Superior temporal gyrus (tissue), 1 donor: ENCODE measurements at regions not wholly inside any gene's neighbourhood (a gene's known extent, or its start where the extent isn't known, plus 50 kb on each side); places are given as distances from the start of the nearest gene placed in this dataset.
A peak's percentile ranks its signal among the peaks of the same experiment; 100 is the strongest.
"Not testable (repeated sequence)": the region's sequence is repeated elsewhere in the genome, so short reads cannot be mapped to it uniquely, and the experiment has no call there.

Experiments
- DNase-seq: peaks from one replicate; pipeline ENCODE4 v3.0.0-alpha.2; 2016; ENCODE audit errors: extremely low spot score

DNA sequence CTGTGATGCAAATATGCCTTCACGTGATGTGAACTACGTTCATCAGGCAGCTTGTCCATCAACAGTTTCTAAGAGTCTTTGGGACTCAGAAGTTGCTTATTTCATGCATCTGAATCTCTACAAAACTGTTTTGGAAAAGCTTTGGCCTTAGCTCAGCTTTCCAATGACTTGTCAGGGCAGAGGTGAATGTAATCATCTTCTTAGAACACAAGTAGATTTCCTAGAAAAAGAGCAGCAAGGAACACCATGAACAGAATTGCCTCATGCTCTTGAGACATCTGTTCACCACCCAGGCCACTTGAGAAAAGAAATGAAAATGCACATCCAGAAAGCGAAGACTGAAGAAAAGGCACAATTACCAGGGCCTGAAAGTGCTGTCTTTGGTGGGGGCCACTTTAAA is 105.8 kb upstream of the PDHA1 start:
- no peak for DNase-seq

DNA sequence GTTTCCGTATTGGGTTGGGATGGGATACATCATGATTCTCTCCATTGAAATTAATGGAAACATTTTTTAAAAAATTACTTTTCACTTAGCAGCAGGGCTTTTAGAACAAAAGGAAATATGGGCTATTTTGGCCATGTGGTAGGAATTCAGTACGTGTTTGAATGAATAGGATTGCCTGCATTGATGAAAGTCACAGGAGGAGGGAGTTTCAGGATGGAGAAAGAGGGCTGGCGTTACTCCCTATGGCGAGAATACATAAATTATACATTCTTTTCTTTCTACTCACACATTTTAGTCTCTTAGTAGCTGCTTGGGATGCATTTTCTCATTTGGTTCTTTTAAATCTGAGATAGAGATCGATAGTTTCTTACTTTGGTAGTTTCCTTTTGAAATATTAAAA is 100.3 kb upstream of the PDHA1 start:
- no peak for DNase-seq

DNA sequence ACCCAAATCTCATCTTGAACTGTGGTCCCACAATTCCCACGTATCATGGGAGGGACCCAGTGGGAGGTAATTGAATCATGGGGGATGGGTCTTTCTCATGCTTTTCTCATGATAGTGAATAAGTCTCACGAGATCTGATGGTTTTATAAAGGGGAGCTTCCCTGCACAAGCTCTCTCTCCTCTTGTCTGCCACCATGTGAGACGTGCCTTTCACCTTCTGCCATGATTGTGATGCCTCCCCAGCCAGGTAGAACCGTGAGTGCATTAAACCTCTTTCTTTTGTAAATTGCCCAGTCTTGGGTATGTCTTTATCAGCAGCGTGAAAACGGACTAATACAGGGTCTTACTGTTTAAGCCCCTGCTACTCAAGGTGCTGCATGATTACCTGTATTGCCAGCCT is 98.8 kb upstream of the PDHA1 start:
- not testable (repeated sequence) for DNase-seq

DNA sequence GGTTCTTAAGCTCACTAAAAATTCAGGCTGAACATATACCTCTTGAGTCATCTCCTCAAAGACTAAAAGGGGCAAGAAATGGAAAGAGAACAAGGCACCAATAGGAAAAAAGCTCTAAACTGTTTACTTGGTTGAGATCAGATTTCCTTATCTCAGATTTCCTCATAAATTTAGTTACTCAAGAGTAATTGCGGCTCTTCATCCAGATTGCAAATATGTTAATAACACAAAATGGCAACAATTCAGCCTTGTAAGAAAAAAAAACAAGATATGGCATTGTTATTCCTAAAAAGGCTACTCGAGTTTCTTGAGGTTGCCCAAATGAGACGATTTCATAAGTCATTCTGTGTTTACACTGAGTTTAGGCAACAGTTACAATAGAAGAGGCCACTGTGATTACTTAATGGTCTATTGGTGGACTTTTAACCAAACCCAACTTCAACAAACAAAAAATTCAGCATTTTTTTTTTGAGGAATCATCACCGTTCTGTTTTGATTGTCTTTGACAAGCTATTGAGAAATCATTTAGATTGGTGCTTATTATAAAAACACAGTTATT is 97.9 kb upstream of the PDHA1 start:
- no peak for DNase-seq

DNA sequence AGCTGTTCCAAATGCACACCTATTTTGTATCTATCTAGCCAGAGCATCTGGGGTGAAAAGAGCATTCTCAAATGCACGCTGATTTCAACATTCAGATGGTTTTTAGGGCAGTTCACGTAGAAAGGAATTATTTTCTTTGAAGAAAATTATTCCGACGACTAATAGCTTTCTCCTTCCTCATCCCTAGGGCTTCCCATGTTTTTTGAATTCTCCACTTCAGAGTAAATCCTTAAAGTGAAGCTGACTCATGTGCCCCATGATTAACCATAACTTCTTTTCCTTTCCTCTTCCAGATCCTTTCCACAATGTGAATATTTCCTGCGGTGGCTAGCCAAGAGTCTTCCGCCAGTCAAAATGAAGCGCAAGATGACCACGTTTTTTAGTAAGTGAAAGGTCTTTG is 86.7 kb upstream of the PDHA1 start:
- DNase-seq: no peak

DNA sequence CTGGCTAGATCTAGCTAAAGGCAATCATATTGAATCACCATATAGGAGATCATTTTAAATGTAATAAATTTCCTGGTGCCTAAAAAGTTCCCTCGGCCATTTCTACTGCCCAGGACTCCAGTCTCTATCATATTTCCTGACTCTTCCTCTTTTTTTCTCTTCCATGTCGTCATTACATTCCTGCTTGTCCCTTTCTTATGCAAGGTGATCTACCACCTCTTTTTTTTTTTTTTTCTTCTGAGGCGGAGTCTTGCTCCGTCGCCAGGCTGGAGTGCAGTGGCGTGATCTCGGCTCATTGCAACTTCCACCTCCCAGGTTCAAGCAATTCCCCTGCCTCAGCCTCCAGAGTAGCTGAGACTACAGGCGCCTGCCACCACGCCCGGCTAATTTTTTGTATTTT is 82.7 kb upstream of the PDHA1 start:
- not testable (repeated sequence) for DNase-seq

DNA sequence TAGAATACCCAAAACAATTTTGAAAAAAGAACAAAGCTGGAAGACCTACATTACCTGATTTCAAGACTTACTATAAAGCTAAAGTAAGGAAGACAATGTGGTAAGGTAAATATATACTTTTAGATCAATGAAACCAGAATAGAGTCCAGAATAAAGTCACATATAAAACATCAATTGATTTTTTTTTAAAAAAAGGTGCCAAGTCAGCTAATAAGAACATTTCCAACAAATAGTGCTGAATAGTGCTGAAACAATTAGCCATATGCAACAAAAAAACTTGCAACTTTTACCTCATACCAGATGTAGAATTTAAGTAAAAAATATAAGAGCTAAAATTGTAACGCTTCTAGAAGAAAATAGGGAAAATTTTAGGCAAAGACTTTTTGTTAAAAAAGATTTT is 73.0 kb upstream of the PDHA1 start:
- no peak for DNase-seq

DNA sequence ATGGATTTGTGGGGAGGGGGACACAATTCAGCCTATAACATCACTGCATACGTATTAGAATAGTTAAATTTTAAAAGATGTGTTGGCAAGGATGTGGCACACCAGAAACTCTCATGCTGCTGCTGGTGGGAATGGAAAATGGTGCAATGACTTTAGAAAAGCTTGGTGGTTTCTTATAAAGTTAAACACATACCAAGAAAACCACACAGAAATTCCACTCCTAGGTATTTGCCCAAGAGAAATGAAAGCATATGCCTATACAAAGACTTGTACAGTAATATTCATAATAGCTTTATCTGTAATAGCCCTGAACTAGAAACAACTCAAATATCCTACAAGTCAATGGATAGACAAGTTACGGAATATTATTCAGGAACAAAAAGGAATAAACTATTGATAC is 71.3 kb upstream of the PDHA1 start:
- DNase-seq: no peak

DNA sequence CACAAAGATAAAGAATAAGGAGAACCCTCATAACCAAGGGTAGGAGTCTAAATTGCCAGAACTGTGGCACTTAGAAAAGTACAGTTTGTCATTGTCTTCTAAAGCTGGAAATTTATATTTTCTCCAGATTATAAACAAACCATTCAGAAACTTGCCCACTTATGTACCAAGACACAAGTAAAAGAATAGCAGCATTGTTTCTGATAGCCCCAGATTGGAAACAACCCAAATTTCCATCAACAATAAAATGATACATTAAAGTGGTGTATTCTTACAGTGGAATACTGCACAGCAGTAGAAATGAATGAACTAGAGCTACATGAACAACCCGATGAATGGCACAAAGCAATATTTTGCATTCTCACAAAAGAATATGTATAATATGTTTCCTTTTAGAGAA is 63.1 kb upstream of the PDHA1 start:
- peak; percentile 6 for DNase-seq

DNA sequence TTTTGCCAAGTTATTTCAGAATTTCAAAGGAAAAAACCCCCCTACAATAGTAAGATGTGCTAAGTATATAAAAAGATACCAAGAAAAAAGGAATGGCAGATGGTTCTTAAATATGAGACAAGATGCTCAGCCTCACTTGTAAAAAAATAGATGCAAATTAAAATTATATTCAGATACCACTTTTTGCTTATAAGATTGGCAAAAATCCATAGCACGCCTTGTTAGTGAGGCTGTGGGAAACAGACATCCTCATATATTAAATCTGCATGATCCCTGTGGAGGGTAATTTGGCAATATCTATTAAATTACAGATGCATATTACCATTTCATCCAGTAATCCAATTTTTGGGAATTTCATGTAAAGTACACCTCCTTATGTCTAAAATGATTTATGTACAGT is 62.5 kb upstream of the PDHA1 start:
- DNase-seq: no peak

DNA sequence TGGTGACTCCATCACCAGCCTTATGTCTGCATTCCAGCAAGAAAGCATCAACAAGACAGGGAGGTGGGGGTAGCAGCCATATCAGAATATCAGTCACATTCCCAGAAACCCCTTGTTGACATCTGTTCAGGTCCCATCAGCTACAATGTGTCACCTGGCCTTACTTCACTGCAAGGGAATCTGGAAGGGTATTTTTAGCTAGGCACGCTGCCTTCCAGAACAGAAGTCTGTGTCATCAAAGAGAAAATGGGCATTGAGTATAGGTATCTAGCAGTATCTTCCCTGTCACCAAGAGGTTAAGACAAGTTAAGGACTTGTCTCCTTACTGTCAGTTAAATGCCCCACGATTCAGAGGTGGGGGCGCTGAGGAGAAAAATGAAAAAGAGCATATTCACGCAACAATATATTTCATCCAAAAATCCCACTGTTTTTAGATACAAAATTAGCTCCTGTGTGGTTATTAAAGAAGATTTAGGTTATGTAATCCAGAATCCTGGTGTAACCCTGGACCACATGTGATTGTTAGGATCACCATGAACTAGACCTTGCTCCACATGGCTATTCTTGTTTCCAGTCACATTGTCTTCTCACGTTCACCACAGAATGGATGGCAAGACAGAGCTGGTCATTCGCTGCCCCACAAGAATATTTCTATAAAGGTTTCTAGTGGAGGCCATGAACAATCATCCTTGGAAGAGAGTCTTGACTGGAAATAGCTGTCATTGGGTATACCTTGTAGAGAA is 60.0 kb upstream of the PDHA1 start:
- DNase-seq: no peak

DNA sequence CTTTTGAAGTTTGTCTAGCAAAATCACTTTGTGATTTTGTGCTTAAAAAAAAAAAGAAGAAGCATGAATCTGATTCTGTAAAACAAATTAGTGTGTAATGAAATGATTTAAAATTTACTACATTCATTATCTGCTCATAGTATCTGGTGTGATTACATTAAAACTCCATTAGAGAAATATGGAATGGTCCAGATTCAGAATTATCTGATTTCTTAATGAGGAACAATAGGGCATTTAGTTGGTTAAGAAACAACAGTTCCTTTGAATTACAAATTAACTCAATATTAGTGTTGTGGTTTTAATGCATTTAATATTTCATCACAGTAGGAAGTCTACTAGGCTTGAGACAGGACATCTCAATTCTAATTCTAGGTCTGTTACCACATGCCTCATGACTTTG is 57.9 kb upstream of the PDHA1 start:
- no peak for DNase-seq

DNA sequence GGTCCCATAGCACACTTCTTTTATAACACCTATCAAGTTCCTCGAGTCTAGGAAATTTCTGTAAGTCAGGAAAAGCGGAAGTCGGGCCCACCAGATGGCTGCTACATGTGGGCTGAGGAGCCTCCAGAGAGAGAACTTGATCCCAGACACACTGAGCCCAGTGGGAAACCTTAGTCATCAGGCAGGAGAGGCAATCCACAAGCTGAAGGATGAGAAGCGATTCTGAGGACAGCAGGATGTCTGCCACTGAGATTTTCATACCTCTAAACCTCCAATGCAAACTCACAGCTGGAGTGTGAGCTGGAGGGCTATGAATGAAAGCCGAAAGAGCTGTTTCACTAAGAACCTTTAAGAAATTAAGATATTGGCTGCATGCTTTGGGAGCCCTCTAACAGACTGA is 52.6 kb upstream of the PDHA1 start:
- DNase-seq: no peak

DNA sequence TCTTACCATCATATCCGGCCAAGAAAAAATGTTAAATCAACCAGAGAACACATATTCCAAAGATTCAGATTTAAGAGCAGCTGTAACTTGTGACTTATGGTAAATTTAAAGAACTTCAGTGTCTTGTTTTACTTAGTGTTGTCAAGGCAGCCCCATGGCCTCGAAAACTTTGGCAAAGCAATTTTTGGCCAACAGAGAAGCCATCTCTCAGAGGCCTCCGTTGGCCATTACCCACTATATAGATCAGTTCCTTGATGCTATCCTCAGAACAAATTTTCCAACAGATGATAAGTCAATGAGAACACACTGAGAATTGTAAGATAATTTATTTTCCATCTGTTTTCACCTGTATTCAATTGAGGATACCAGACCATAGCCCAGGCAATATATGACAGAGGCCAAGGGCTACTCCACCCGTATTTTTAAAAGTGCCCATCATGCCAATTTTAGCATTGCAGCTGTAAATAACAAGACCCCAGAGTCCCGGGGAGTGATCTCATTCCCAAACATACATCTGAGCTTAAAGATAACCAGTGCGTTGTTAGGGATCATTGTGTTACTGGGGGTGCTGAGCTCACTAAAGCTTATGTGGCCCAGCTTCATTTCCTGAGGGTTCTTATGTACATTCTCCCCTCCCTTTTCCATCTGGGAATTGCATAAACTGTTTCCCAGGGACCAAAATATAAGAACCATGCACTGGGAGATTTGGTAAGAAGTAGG is 50.0 kb upstream of the PDHA1 start:
- no peak for DNase-seq
